Hepatocyte (in vitro differentiated cells): ENCODE measurements at regions not wholly inside any gene's neighbourhood (a gene's known extent, or its start where the extent isn't known, plus 50 kb on each side); places are given as distances from the start of the nearest gene placed in this dataset.

Experiments
- CTCF ChIP-seq: fragments of 200-600 bp; sonication (generic); IDR thresholded peaks from 2 replicates; pipeline ENCODE4 v1.5.1; 2016; ENCODE audit warnings: antibody characterized with exemption, mild to moderate bottlenecking; ENCODE audit not compliant: poor library complexity
- EZH2 ChIP-seq: fragments of 200-600 bp; sonication (generic); IDR thresholded peaks from 2 replicates; pipeline ENCODE4 v1.6.1; 2016; ENCODE audit warnings: antibody characterized with exemption, mild to moderate bottlenecking, borderline replicate concordance
- EZH2phosphoT487 ChIP-seq: fragments of 200-600 bp; sonication (generic); IDR thresholded peaks from one replicate; pipeline ENCODE4 v1.6.1; 2018; ENCODE audit warnings: antibody characterized with exemption, mild to moderate bottlenecking, low read depth, moderate library complexity; ENCODE audit not compliant: unreplicated experiment, severe bottlenecking

GRCh38 chr13:94968040-94968756 lies 255.9 kb upstream of the SOX21 start:
- peak; percentile 15 for TF ChIP-seq CTCF
- TF ChIP-seq EZH2: no peak
- TF ChIP-seq EZH2phosphoT487: no peak
